Inferior parietal cortex (tissue), 1 donor: ENCODE measurements at regions not wholly inside any gene's neighbourhood (a gene's known extent, or its start where the extent isn't known, plus 50 kb on each side); places are given as distances from the start of the nearest gene placed in this dataset.

Experiments used
- DNase-seq: peaks from one replicate; pipeline ENCODE4 v3.0.0-alpha.2; 2016; ENCODE audit errors: extremely low spot score

DNA sequence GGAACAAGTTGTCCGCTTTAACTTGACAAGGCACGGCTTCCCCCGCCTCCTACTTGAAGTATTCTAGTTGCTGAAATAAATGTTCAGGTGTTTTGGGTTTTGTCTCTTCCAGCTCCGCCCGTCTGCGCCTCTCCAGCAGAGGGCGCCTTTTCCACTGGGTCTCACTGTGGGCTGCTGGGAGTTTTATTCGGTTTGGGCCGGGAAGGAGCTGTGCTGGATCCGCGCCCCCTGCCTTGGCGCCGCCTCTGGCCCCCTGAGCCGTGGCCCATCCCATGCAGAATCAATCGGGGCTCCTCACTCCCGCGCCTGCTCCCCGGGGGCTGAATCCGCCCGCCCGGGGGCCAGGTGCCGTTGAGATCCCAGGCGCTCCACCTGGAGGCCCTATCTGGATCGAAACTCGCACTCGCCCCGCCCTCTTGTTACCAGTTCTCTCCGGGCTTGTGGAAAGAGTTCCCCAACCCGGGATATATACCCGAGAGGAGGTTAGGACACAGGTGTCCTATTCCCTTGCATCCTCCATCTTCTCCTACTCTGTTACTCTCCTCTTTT is 51.0 kb upstream of the TCF21 start:
- peak; percentile 15 for DNase-seq
